C4-2B (cell line): ENCODE measurements at regions not wholly inside any gene's neighbourhood (a gene's known extent, or its start where the extent isn't known, plus 50 kb on each side); places are given as distances from the start of the nearest gene placed in this dataset.

Experiments
- H3K27ac ChIP-seq: fragments of 450-650 bp; 2 replicates; pipeline ENCODE4 v1.5.1; 2017
- CTCF ChIP-seq: fragments of 450-650 bp; conservative IDR thresholded peaks from 2 replicates; pipeline ENCODE4 v1.5.1; 2017; ENCODE audit warnings: mild to moderate bottlenecking
- ZFX ChIP-seq: fragments of 450-650 bp; IDR thresholded peaks from 2 replicates; pipeline ENCODE4 v1.6.1; 2017

GRCh38 chr2:224263571-224264043 is 138.3 kb downstream of the FAM124B start:
- TF ChIP-seq ZFX (no peak), CTCF (no peak)
- H3K27ac ChIP-seq: no peak overlapping the region

DNA sequence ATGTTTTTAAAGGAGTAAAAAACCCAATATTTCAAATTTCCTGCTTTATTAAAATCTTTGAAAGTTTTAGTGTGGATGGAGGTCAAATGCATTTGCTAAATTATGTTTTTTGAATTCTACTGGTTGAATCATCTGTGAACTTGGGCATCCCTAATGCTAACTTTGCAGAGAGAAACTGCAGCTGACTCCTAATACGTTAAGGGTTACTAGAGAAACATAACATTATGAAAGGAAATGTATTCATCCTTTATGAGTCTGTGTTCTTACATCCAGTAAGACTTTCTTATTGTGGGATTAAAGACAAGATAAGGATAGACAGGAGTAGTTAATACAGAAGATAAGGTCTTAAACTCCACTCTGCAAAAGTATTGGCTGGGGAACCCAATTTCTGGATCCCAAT is 140.6 kb downstream of the FAM124B start:
- TF ChIP-seq CTCF (no peak), ZFX (no peak)

GRCh38 chr2:224260372-224261020 is 141.4 kb downstream of the FAM124B start:
- H3K27ac ChIP-seq: no peak overlapping the region
- TF ChIP-seq ZFX: no peak
- no peak for TF ChIP-seq CTCF

More for the DNA sequence above, 140.6 kb downstream of the FAM124B start:
- no peak overlapping the region for H3K27ac ChIP-seq

- TF ChIP-seq ZFX (no peak), CTCF (no peak)
- no peak overlapping the region for H3K27ac ChIP-seq
Observed at GRCh38 chr2:224259831-224260230, 142.1 kb downstream of the FAM124B start.

DNA sequence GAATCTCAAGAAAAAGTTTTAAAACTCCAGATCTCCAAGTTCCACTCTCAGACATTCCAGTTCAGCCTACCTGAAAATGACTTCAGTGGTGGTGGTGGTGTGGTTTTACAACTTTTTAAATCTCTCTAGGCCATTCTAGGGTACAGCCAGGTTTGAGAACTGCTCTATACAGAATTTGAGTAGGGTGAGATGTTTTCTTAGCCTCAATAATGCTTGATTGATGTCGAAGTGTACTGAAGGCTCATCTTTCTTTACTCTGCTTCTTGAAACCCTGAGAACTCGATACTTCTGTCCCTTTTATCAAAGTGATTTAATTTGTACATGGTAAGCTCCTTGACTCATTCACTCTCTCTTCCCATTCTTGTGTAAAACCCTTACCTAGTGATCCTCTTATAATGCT is 143.8 kb downstream of the FAM124B start:
- TF ChIP-seq CTCF: no peak
- TF ChIP-seq ZFX: no peak
- H3K27ac ChIP-seq: no peak overlapping the region

GRCh38 chr2:224257156-224257555 is 144.8 kb downstream of the FAM124B start:
- H3K27ac ChIP-seq: no peak overlapping the region
- no peak for TF ChIP-seq ZFX
- TF ChIP-seq CTCF: no peak

DNA sequence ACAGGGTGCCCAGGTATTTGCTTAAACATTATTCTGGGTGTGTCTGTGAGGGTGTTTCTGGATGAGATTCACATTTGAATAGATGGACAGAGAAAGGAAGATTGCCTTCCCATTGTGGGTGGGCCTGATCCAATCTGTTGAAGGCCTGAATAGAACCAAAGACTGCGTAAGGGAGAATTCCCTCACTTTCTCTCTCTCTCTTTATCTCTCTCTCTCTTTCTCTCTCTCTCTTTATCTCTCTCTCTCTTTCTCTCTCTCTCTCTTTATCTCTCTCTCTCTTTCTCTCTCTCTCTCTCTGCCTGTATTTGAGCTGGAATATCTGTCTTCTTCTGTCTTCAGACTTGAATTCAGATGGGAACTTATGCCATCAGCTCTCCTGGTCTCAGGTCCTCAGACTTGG is 148.4 kb downstream of the FAM124B start:
- no peak for TF ChIP-seq CTCF
- H3K27ac ChIP-seq: no peak overlapping the region
